Muscle of arm (tissue), 1 donor: ENCODE measurements at regions not wholly inside any gene's neighbourhood (a gene's known extent, or its start where the extent isn't known, plus 50 kb on each side); places are given as distances from the start of the nearest gene placed in this dataset.
A peak's percentile ranks its signal among the peaks of the same experiment; 100 is the strongest.

Experiments used
- DNase-seq: peaks from one replicate; pipeline ENCODE4 v3.0.0-alpha.2; 2013

GRCh38 chr12:97181571-97182265 is 274.7 kb downstream of the NEDD1 start:
- DNase-seq, result no peak

GRCh38 chr12:97182769-97183168 is 275.7 kb downstream of the NEDD1 start:
- no peak for DNase-seq

- no peak for DNase-seq
Measured at GRCh38 chr12:97184127-97184773, 277.2 kb downstream of the NEDD1 start.

- no peak for DNase-seq
Measured at GRCh38 chr12:97185567-97185966, 277.0 kb upstream of the RMST start.

- DNase-seq, result no peak
Measured at GRCh38 chr12:97194546-97194945, 268.1 kb upstream of the RMST start.

- no peak for DNase-seq
Measured at GRCh38 chr12:97200181-97200580, 262.4 kb upstream of the RMST start.

GRCh38 chr12:97203408-97203807 is 259.2 kb upstream of the RMST start:
- DNase-seq, result no peak

- DNase-seq, result no peak
Measured at GRCh38 chr12:97209997-97210396, 252.6 kb upstream of the RMST start.

- DNase-seq, result no peak
Measured at GRCh38 chr12:97211416-97211930, 251.1 kb upstream of the RMST start.

GRCh38 chr12:97216848-97217247 is 245.8 kb upstream of the RMST start:
- no peak for DNase-seq

GRCh38 chr12:97222391-97222790 is 240.2 kb upstream of the RMST start:
- DNase-seq, result no peak

GRCh38 chr12:97223419-97223818 is 239.2 kb upstream of the RMST start:
- no peak for DNase-seq

GRCh38 chr12:97229004-97229403 is 233.6 kb upstream of the RMST start:
- DNase-seq, result no peak

GRCh38 chr12:97235102-97235501 is 227.5 kb upstream of the RMST start:
- no peak for DNase-seq

GRCh38 chr12:97246368-97246767 is 216.2 kb upstream of the RMST start:
- no peak for DNase-seq

- no peak for DNase-seq
Measured at GRCh38 chr12:97250483-97250882, 212.1 kb upstream of the RMST start.

- DNase-seq, result peak; percentile 27
Measured at GRCh38 chr12:97257726-97258125, 204.9 kb upstream of the RMST start.

- DNase-seq, result no peak
Measured at GRCh38 chr12:97259098-97259497, 203.5 kb upstream of the RMST start.

- DNase-seq, result no peak
Measured at GRCh38 chr12:97260786-97261185, 201.8 kb upstream of the RMST start.

- no peak for DNase-seq
Measured at GRCh38 chr12:97267166-97267565, 195.4 kb upstream of the RMST start.

GRCh38 chr12:97267594-97268202 is 194.9 kb upstream of the RMST start:
- DNase-seq, result no peak

GRCh38 chr12:97272471-97272870 is 190.1 kb upstream of the RMST start:
- no peak for DNase-seq

- DNase-seq, result no peak
Measured at GRCh38 chr12:97274386-97274785, 188.2 kb upstream of the RMST start.
